ENCODE measurements at regions not wholly inside any gene's neighbourhood (a gene's known extent, or its start where the extent isn't known, plus 50 kb on each side); places are given as distances from the start of the nearest gene placed in this dataset.
"Not testable (repeated sequence)": the region's sequence is repeated elsewhere in the genome, so short reads cannot be mapped to it uniquely, and the experiment has no call there.

DNA sequence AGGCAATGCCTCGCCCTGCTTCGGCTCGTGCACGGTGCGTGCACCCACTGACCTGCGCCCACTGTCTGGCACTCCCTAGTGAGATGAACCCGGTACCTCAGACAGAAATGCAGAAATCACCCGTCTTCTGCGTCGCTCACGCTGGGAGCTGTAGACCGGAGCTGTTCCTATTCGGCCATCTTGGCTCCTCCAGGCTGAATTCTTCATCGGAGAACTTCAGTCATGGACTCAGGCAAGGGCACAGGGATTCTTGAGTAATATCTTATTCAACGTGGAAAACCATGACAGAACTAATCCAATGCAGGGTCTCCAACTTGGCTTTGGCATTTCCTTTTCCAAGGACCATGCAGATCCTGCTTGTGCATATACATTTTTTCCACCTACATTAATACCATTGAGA lies 190.7 kb downstream of the SH2D4B start:
- TF ChIP-seq, protein P1, sequence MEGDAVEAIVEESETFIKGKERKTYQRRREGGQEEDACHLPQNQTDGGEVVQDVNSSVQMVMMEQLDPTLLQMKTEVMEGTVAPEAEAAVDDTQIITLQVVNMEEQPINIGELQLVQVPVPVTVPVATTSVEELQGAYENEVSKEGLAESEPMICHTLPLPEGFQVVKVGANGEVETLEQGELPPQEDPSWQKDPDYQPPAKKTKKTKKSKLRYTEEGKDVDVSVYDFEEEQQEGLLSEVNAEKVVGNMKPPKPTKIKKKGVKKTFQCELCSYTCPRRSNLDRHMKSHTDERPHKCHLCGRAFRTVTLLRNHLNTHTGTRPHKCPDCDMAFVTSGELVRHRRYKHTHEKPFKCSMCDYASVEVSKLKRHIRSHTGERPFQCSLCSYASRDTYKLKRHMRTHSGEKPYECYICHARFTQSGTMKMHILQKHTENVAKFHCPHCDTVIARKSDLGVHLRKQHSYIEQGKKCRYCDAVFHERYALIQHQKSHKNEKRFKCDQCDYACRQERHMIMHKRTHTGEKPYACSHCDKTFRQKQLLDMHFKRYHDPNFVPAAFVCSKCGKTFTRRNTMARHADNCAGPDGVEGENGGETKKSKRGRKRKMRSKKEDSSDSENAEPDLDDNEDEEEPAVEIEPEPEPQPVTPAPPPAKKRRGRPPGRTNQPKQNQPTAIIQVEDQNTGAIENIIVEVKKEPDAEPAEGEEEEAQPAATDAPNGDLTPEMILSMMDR (IDR thresholded peaks at IDR 0.05): not testable (repeated sequence)
- not testable (repeated sequence) for TF ChIP-seq POLR2A, POLR2AphosphoS5 (IDR thresholded peaks at IDR 0.05)
